ENCODE measurements at regions not wholly inside any gene's neighbourhood (a gene's known extent, or its start where the extent isn't known, plus 50 kb on each side); places are given as distances from the start of the nearest gene placed in this dataset.

DNA sequence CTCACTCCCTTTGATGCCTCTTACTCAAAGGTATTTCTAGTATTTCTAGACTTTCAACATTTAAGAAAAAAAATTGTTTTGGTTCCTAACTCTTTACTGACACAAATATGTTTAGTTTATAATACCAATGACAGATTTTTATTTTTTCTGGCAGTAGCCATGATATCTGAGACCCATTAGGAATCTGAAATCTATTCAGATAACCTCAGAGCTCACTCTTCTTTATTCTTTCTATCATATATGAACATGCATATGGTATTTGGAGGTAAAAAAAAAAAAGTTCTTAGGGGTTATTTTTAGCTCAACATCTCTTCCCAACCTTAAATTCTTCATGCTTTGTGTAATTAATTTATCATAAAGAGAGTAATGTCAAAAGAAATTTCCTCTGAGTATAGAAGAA lies 465.5 kb downstream of the CDH2 start:
- Histone ChIP-seq H3K27ac (no peak overlapping the region), H3K4me3 (no peak overlapping the region)

DNA sequence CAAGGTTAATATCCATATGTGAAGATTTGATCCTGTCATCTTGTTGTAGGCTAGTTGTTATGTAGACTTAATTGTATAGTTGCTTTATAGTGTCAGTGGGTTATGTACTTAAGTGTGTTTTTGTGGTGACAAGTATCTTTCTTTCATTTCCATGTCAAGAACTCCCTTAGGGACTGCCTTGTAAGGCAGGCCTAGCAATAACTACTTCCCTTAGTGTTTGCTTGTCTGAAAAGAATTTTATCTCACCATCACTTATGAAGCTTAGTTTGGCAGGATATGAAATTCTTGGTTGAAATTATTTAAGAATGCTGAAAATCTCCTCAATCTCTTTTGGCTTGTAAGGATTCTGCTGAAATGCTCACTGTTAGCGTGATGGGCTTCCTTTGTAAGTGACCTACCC lies 467.6 kb downstream of the CDH2 start:
- Histone ChIP-seq H3K27ac (no peak overlapping the region), H3K4me3 (no peak overlapping the region)

DNA sequence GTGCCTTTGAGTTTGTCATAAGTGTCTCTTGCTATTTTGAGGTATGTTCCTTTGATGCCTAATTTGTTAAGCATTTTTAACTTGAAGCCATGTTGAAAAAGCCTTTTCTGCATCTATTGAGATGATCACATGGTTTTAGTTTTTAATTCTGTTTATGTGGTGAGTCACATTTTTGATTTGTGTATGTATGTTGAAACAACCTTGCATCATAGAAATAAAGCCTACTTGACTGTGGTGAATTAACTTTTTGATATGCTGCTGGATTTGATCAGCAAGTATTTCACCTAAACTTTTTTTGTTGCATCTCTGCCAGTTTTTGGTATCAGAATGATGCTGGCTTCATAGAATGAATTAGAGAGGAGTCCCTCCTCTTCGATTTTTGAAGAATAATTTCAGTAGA lies 469.7 kb downstream of the CDH2 start:
- Histone ChIP-seq H3K4me3 (no peak overlapping the region), H3K27ac (no peak overlapping the region)

DNA sequence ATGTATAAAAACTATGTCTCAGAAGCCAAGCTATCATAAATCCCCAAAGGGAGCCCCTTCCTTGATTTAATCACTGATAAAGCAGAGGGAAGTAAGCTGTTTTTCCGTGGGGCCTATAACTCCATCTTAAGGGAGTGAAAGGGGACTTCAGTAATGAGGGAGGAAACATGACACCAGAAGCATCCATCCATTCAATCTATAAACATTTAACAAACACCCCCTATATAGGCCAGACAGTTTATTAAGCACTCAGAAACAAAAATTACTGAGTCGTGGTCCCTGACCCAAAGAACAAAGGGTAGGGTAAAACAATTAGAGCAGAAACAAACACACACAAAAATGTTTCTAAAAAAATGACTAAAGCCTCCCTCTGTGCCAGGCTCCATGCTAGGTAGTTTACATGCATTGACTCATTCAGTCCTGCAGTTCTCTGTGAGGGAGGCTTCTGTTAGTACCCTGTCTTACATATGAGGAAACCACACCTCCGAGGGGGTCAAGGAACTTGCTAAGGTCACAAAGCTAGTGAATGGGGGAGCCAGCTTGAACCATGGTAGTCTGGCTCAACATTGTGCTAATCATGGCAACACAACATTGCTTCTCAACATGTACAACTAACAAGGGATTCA lies 472.1 kb downstream of the CDH2 start:
- Histone ChIP-seq H3K4me3 (no peak overlapping the region), H3K27ac (no peak overlapping the region)

DNA sequence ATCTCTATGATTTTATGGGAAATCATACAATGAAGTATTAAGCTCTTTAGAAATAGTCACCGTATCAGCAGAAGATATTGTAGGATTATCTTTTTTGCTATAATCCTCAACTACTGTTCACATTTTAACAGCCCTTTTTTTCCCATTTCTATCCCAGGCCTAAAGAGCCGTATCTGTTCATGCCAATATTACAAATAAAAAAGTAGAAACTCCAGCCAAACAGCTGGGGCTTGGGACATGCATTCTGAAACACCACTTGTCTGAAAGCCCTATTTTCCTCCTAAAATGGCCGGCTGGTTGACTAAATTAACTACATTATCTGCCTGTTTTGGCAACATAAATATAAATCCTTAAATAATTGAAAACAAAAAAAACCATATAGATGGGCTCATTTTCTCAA lies 477.8 kb downstream of the CDH2 start:
- H3K27ac ChIP-seq, result no peak overlapping the region
- H3K4me3 ChIP-seq, result no peak overlapping the region

DNA sequence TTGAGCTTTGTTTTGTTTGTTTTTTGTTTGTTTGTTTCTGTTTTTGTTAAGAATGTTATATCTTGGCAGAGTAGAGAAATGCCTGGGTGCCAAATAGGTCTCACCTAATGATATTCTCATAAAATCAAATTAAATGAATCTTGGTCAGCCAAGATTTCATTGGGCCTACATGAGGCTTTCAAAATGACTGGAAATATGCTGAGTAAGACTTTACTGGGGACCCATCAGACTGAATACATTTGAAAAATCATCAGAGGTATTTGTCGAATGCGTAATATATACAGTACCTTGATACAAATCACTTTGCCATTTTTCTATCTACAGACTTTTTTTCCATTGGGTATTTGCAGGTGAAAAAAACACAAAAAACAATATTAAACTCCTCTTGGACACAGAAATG lies 480.8 kb downstream of the CDH2 start:
- no peak overlapping the region for H3K4me3 ChIP-seq
- H3K27ac ChIP-seq, result no peak overlapping the region

DNA sequence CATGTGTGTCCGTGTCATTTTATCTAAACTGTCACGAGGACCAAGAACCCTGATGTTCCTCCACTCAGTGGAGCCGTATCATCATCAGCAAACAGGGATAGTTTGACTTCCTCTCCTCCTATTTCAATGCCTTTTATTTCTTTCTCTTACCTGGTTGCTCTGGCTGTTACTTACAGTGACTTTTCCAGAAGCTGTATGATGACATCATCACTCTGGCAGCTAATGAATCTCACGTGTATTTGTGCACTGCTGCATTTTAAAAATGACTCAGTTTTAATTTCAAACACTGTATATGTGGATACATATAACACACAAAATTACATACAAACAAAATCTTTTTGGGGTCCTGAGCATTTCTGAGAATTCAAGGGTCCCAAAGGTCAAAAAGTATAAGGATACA lies 481.4 kb downstream of the CDH2 start:
- no peak overlapping the region for H3K27ac ChIP-seq

DNA sequence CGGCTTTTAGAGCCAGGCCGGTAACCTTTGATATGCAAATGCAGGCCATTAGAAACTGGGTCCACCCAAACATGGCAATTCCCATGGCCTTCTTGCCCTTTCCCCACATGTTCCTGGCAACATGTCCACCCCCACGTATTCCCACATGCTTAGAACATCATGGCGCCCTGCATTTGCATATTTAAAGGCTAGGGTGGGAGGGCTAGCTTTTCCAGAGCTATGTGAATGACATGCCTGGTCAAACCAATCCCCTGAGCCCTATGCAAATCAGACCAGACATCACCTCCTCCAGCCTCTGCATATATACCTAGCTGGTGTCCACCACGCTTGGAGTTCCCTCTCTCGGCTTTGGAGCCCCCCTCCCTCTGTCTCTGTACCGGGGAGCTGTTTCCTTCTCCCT lies 481.9 kb downstream of the CDH2 start:
- Histone ChIP-seq H3K27ac (no peak overlapping the region), H3K4me3 (no peak overlapping the region)

More for the DNA sequence above, 481.4 kb downstream of the CDH2 start:
- H3K4me3 ChIP-seq, result no peak overlapping the region

DNA sequence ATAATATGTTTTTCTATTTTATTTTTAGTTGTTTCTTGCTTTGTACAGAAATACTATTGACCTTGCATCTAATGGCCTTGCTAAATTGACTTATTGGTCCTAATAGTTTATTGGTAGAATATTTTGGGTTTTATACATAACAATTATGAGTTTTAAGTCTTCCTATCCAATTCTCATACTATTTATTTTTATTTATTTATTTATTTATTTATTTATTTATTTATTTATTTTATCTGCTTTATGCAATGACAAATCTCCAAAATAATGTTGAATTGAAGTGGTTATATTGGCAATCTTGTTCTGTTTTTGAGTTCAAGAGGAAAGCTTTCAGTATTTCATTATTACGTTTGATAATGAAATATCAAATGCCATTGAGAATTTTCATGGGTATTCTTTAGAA lies 488.3 kb downstream of the CDH2 start:
- no peak overlapping the region for H3K4me3 ChIP-seq
- H3K27ac ChIP-seq, result no peak overlapping the region

DNA sequence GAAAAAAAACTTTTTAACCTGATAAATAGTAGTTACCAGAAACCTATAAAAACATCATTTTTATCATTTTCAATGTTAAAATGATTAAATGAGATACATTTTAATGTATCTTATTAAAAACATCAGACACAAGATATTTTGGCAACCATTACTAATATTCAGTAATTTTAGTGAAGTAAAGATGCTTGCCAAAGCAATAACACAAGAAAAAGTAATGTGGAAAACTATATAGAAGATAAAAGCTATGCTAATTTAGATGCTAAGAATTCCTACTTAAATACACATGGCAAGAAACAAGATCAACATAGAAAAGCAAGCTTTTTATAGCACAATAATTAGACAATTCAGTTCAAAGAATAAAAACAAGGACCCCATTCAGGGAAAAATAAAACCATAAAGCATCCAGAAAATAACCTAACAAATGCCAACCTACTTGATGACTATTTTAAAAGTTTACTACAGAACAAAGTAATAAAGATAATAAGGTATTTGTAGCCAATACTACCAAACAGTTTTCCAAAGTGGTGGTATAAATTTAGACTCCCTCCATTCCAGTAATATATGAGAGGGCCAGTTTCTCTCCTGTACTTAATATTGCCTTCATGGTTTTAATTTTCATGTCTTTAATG lies 489.5 kb downstream of the CDH2 start:
- H3K27ac ChIP-seq, result no peak overlapping the region
- H3K4me3 ChIP-seq, result no peak overlapping the region

DNA sequence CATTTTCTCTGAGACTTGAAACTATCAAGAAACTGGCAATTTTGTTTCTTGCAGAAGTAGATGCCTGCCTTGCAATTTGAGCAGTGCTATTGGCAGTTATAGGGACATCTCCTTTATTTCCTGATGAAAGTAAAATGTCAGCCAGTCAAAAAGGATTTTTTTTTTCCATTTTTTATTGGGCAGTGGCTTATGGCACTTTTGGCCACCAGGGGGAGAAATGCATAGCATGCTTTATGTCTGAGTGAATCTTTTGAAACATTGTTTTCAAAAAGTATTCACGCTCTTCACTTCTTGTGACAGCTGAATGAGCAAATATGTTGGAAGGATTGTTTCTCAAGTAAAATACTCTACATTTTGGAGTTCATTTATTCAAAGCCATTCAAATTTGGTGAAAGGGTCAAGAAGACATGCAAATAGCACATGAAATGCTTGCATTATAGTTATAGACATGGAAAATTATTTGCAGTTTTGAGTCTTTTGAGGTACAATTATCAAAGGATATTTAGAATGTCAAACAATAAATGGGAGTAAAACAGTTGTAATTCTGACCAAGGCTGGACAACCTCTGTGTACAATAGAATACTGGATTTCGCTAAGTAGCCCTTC lies 491.0 kb downstream of the CDH2 start:
- H3K4me3 ChIP-seq, result no peak overlapping the region
- H3K27ac ChIP-seq, result no peak overlapping the region

DNA sequence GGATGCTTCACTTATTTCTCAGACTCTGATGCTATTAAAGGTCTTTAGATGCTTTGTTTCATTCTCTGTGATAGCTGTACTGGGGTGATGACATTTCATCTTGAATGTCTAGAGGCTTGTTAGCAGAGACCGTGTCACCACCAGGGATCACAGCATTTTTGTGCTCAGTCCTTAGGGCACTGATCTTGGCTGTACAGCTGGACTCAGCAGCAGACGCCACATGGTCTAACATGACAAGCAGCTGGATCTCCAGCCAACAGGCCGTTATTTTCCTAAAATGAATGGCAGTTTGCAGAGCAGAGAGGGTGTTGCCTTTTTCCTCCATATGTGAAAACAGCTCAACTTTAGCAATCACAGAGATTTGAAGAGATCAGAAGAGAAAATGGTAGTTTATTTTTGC lies 491.8 kb downstream of the CDH2 start:
- no peak overlapping the region for H3K27ac ChIP-seq
- no peak overlapping the region for H3K4me3 ChIP-seq

DNA sequence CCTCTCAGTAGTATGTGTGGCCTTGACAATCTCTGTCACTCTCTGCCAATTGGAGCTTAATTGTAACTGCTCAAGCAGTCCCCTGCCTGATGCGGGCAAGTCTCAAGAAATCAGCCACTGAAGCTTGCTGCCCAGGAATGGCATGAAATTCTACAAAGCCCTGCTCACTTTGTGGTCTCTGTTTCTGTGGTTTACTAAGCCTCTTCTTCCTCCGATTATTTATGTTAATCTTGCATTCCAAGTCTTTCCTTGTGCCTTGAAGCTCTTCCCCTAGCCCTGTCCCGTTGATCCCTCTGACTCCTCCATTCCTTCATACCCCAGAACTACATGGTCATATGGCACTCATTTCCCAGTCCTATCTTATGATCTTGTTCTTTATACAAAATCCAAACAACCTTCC lies 489.3 kb upstream of the CHST9 start:
- Histone ChIP-seq H3K27ac (no peak overlapping the region), H3K4me3 (no peak overlapping the region)

DNA sequence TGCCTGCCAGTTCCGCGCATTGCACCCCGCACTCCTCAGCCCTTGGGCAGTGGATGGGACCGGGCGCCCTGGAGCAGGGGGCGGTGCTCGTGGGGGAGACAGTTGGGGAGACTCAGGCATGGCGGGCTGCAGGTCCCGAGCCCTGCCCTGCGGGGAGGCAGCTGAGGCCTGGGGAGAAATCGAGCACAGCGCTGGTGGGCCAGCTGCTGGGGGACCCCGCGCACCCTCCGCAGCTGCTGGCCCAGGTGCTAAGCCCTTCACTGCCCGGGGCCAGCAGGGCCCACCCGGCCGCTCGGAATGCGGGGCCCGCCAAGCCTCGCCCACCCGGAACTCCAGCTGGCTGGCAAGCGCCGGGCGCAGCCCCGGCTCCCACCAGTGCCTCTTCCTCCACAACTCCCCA lies 488.8 kb upstream of the CHST9 start:
- Histone ChIP-seq H3K27ac (no peak overlapping the region), H3K4me3 (no peak overlapping the region)

DNA sequence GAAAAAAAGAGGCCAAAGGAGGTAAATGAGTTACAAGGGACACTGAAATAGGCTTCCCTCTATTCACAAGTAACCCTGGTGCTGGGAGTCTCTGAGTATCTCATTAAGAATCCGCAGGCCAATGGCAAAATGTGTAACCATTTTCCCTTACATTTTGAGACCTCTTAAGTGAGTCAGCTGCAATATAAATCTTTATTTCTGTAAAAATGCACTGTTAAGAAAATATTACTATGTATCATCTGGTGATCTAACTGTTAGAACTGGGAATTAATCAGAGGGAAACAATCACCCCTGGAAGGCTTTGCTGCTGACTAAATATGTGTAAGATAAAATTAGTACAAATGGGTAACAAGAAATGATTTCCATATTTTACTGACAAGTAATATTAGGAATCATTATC lies 483.1 kb upstream of the CHST9 start:
- no peak overlapping the region for H3K27ac ChIP-seq
- no peak overlapping the region for H3K4me3 ChIP-seq

DNA sequence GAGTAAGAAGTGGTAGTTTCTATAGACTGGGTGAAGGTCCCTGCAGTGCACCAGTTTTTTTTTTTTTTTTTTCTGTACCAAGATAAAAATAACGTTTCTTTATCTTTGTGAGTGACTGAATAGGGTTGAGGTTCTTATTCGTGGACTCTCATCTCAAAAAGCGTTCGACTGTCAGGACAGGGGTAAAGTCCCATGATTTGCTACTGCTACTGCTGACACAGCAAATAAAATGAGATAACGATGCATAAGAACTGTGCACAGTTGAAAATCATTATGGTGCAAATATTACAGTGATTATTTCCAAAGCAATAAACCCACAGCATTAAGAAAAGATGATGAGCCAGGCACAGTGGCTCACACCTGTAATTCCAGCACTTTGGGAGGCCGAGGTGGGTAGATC lies 482.0 kb upstream of the CHST9 start:
- H3K4me3 ChIP-seq, result no peak overlapping the region

DNA sequence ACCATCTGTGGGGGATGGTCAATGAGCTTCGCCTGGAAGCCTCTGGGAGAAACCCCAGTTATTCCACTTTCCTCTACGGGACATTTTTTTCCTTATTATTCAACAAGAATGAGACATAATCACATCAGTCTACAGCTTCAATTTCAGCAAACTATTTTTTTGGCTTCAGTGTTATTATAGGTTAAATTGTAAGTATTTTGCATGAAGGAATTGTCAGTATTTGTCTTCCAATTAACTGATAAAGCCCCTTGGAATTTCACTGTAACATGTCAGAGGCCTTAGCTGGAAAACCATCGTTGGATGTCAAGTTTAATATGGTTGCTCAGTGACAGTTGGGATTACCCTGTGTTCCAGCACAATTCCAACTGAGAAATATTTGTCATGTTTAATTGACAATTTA lies 480.9 kb upstream of the CHST9 start:
- no peak overlapping the region for H3K27ac ChIP-seq
- H3K4me3 ChIP-seq, result no peak overlapping the region

More for the DNA sequence above, 482.0 kb upstream of the CHST9 start:
- no peak overlapping the region for H3K27ac ChIP-seq

DNA sequence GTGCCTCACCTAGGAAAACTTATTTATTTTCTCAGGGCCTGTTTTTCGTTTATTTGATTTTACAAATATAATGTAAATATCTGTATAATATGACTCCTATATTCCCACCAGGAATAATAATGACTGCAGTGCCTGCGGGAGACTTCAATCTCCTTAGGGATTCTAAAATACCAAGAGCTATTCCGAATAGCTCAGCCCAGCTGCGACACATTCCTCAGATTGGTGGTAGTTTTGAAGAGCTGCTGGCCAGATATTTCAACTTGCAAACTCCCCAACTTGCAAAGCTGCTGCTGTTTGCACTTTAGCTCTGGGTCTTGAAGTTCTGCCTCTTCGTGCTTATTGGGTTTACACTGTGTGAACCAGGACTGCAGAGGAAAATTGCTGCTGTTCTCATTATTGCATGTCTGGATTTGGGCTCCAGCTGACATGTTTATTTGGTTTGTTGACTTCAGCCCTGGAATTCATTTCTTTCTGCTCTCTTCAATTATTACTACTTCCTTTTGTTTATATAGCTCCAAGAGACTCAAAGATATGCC lies 480.2 kb upstream of the CHST9 start:
- Histone ChIP-seq H3K4me3 (no peak overlapping the region), H3K27ac (no peak overlapping the region)

DNA sequence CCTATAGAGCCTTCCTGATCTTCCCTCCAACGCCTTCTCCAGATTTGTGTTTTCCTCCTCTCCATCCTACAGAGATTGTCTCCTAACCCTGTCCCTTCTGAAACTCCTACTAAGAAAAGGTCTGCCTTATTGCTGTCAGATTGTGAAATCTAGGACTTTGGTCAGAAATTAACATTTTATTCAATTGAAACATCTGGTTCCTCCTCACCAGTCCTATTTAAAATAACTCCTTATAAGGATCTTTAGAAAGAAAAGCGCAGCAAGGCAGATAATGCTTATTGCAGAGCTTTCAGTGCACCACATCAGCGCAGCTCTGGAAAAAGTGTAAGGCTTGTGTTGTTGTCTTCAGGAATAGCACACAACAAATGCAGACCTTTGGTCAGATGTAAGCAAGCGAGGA lies 477.8 kb upstream of the CHST9 start:
- Histone ChIP-seq H3K27ac (no peak overlapping the region), H3K4me3 (no peak overlapping the region)

DNA sequence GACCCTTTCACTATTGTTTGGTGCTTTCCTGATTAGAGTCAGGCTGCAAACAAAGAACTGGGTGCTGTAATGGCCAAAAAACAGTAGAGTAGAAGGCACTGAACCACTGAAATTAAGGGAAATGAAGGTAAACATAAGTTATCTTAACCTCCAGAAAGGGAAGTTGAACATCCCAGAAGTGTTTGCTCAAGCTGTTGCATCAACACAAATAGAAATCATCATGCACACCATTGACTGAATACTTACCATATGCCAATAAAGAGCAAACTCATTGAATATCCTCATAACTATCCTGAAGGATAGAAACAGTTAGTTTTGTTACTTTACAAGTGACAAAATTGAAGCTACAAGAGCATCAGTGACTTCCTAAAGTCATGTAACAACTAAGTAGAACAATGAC lies 477.4 kb upstream of the CHST9 start:
- Histone ChIP-seq H3K4me3 (no peak overlapping the region), H3K27ac (no peak overlapping the region)

DNA sequence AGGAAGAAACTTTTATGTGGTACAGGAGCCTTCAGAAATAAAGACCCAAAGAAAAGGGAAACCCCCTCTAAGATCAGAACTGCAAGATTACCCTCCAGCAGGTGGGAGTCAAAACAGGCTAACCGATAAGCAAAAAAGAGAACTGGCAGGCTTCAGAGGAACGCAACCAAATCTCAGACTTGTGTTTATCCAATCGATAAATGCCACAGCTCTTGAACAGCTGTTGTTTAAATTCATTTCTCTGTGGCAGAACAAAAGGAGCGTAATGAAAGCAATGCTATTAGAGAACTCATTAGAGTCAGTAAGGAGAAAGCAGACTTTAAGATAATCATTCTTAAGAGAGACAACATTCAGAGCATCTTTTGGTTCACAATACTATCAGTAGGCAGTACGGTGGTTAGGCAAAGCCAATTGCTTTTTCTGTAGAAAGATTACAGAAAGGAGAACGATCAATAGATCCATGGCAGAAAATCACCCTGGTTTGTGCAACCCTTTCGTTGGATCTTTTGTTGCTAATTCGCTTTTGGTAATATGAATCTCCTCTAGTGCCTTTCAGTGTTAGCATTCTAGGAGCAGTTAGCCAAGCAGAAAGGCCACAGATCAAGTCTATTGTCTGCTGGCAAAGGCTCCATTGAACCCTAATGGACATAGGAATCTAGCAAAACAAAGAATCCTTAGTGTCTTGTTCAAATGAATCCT lies 476.4 kb upstream of the CHST9 start:
- Histone ChIP-seq H3K4me3 (no peak overlapping the region), H3K27ac (no peak overlapping the region)

All from skin epidermis (tissue), 12 donors.